Panc1 (cell line): ENCODE measurements at regions not wholly inside any gene's neighbourhood (a gene's known extent, or its start where the extent isn't known, plus 50 kb on each side); places are given as distances from the start of the nearest gene placed in this dataset.

ENCODE experiments used
- POLR2AphosphoS5 ChIP-seq: IDR thresholded peaks from 2 replicates; pipeline ENCODE4 v1.6.1; 2012; ENCODE audit warnings: mild to moderate bottlenecking, low read depth, low read length, moderate library complexity
- TF ChIP-seq, protein P1 (sequence below): fragments of 450-650 bp; IDR thresholded peaks from 2 replicates; pipeline ENCODE4 v1.5.1; 2017; ENCODE audit warnings: mild to moderate bottlenecking

DNA sequence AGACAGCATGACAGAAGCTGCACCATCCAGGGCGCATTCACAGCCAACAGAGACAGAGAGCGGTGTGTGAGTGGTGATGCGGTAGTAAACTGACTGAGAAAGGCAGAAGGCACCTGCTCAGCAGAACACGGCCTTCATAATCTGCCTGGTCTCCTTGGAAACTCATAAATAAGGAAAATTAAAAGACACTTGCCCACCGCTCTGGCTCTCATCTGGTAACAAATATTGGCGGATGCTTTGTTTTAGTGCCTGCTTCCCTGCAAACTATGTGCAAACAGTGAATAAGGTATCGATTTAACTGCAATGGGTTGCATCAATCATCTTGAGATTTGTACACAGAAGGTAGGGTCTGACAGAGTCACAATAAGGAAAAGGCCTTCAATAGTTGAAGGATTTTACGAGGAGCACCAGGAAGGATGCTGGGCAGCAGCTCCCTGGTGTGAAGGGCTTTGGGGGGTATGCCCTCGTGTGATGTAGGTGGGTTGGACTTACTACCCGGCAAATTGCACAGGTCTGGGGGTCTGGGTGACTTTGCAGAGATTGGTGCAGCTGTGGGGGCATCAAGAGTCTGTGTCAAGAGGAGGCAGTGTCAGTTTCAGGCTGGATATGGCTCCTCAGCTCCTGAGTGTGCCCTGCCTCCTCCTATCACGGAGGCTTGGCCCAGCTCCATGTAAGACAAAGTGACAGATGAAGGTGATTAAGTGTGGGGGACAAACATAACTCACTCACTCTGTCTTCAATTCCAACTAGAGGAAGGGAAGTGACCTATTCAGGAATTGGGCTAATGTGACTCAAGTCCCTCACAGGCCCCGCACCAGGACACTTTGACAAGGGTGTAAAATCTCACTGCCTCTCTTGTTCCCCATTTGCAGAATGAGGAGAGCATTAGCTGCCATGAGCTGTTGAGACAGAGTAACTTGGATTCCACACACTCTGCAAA, 166.7 kb downstream of the ICE1 start:
- no peak for TF ChIP-seq POLR2AphosphoS5
- TF ChIP-seq, protein P1, sequence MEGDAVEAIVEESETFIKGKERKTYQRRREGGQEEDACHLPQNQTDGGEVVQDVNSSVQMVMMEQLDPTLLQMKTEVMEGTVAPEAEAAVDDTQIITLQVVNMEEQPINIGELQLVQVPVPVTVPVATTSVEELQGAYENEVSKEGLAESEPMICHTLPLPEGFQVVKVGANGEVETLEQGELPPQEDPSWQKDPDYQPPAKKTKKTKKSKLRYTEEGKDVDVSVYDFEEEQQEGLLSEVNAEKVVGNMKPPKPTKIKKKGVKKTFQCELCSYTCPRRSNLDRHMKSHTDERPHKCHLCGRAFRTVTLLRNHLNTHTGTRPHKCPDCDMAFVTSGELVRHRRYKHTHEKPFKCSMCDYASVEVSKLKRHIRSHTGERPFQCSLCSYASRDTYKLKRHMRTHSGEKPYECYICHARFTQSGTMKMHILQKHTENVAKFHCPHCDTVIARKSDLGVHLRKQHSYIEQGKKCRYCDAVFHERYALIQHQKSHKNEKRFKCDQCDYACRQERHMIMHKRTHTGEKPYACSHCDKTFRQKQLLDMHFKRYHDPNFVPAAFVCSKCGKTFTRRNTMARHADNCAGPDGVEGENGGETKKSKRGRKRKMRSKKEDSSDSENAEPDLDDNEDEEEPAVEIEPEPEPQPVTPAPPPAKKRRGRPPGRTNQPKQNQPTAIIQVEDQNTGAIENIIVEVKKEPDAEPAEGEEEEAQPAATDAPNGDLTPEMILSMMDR: no peak
